ENCODE measurements at regions not wholly inside any gene's neighbourhood (a gene's known extent, or its start where the extent isn't known, plus 50 kb on each side); places are given as distances from the start of the nearest gene placed in this dataset.
"Not testable (repeated sequence)": the region's sequence is repeated elsewhere in the genome, so short reads cannot be mapped to it uniquely, and the experiment has no call there.

GRCh38 chr18:41655074-41655473 lies 300.0 kb upstream of the PIK3C3 start:
- DNase-seq (ENCODE audit: low read depth): no peak
- in situ Hi-C loops (cut with HindIII; ENCODE audit: low pct_unique_long_range_greater_than_20kb, low sequenced_read_pairs): no loop called here

GRCh38 chr18:41647914-41648313 lies 307.1 kb upstream of the PIK3C3 start:
- in situ Hi-C loops (cut with HindIII; ENCODE audit: low pct_unique_long_range_greater_than_20kb, low sequenced_read_pairs): no loop called here
- DNase-seq (ENCODE audit: low read depth): no peak

- in situ Hi-C loops (cut with HindIII; ENCODE audit: low pct_unique_long_range_greater_than_20kb, low sequenced_read_pairs): no loop called here
- no peak for DNase-seq (ENCODE audit: low read depth)
These were observed 308.0 kb upstream of the PIK3C3 start for GRCh38 chr18:41646915-41647620.

DNA sequence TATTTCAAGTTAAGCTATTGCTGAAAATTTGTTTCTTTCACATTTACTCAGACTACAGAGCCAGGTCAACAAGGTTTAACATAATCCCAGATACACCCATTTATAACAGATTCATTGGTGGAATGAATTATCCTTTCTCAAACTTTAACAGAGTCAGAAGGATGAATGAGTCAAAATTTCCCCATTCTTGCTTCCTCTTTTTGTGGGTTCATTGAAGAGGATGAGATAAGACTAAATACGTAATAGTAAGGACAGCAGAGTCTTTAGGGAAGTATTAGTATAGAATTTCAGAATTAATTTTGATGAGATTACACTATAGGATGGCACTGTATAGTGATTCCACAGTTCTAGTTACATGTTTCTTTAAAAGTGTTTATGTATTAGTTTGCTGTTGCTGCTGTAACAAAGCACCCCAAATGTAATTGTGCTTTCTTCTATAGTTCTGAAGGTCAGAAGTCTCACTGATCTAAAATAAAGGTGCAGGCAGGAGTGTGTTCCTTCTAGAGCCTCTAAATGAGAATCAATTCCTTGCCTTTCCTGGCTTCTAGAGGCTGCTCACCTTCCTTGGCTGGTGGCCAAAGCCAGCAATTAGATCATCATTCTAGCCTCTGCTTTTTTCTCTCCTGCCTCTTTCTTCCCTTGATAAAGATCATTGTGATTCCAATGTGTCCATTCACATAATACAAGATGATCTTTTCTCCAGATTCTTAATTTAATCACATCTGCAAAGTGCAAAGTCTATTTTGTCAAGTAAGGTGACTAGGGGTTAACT lies 309.3 kb upstream of the PIK3C3 start:
- in situ Hi-C loops (cut with HindIII; ENCODE audit: low pct_unique_long_range_greater_than_20kb, low sequenced_read_pairs): no loop called here
- no peak for DNase-seq (ENCODE audit: low read depth)

GRCh38 chr18:41644466-41644865 lies 310.6 kb upstream of the PIK3C3 start:
- DNase-seq (ENCODE audit: low read depth): no peak
- in situ Hi-C loops (cut with HindIII; ENCODE audit: low pct_unique_long_range_greater_than_20kb, low sequenced_read_pairs): no loop called here

GRCh38 chr18:41643427-41643826 lies 311.6 kb upstream of the PIK3C3 start:
- in situ Hi-C loops (cut with HindIII; ENCODE audit: low pct_unique_long_range_greater_than_20kb, low sequenced_read_pairs): no loop called here
- DNase-seq (ENCODE audit: low read depth): no peak

GRCh38 chr18:41642756-41643155 lies 312.3 kb upstream of the PIK3C3 start:
- DNase-seq (ENCODE audit: low read depth): no peak
- in situ Hi-C loops (cut with HindIII; ENCODE audit: low pct_unique_long_range_greater_than_20kb, low sequenced_read_pairs): no loop called here

DNA sequence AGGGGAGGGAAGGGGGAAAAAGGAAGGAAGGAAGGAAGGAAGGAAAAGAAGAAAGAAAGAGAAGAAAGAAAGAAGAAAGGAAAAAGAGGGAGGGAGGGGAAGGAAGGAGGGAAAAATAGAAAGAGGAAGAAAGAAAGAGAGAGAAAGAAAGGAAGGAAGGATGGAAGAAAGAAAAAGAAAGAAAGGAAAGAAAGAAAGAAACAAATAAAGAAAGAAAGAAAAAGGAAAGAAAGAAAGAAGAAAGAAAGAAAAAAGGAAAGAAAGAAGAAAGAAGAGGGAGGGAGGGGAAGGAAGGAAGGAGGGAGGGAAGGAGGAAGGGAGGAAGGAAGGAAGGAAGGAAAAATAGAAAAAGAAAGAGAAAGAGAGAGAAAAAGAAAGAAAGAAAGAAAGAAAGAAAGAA lies 315.8 kb upstream of the PIK3C3 start:
- DNase-seq (ENCODE audit: low read depth): no peak
- in situ Hi-C loops (cut with HindIII; ENCODE audit: low pct_unique_long_range_greater_than_20kb, low sequenced_read_pairs): no loop called here

DNA sequence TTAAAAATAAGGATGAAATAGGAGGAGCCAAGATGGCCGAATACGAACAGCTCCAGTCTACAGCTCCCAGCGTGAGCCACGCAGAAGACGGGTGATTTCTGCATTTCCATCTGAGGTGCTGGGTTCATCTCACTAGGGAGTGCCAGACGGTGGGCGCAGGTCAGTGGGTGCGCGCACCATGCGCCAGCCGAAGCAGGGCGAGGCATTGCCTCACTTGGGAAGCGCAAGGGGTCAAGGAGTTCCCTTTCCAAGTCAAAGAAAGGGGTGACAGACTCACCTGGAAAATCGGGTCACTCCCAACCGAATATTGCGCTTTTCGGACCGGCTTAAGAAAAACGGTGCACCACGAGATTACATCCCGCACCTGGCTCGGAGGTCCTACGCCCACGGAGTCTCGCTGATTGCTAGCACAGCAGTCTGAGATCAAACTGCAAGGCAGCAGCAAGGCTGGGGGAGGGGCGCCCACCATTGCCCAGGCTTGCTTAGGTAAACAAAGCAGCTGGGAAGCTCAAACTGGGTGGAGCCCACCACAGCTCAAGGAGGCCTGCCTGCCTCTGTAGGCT lies 323.2 kb upstream of the PIK3C3 start:
- DNase-seq (ENCODE audit: low read depth); in situ Hi-C loops (cut with HindIII; ENCODE audit: low pct_unique_long_range_greater_than_20kb, low sequenced_read_pairs): not testable (repeated sequence)

DNA sequence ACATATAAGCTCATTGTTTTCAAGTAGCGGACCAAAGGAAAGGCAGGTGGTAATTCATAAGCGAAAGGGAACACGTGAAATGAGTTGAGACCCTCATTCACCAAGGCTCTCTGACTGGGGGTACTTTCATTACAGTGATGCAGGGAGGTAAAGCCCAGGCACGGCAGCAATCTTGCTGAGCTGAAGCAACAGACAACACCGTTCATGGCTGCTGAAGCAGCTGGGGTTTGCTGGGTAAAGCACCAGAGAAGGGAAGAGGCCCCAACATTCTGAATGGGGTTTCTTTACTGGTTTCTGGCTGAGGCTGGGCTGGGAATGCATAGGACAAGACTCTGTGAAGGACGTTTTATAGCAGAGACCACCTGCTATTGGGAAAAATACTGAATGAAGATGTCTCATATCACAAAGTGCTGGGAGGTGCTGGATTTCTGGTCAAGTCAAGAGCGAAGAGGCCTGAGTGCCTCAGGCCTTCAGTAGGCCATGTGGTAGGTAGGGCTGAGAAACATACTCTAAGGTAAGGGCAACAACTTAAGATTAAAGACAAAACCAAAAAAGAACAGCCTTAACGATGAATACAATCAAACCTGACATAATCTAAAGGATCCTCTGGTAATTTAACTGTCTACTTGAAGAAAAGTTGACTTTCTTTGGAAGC lies 324.7 kb upstream of the PIK3C3 start:
- DNase-seq (ENCODE audit: low read depth): no peak
- in situ Hi-C loops (cut with HindIII; ENCODE audit: low pct_unique_long_range_greater_than_20kb, low sequenced_read_pairs): no loop called here

GRCh38 chr18:41624460-41624859 lies 330.6 kb upstream of the PIK3C3 start:
- DNase-seq (ENCODE audit: low read depth): no peak
- in situ Hi-C loops (cut with HindIII; ENCODE audit: low pct_unique_long_range_greater_than_20kb, low sequenced_read_pairs): no loop called here

DNA sequence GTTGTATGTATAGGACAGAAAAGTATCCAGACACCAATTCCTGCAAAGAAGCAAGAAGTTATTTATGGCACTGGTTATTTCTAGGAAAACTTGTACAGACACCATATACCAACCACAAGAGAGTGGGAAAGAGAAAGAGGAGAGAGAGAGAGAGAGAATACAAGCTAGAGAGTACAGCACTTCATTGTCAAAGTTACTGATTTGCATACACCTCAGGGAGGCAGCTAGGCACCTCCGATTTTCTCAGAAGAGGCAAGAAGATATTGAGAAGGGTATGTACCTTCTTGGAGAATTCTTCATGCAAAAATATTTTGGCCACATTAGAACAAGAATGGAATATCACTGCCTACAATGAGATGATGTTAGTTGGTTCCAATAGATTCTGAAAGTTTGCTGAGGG lies 333.9 kb upstream of the PIK3C3 start:
- no peak for DNase-seq (ENCODE audit: low read depth)
- in situ Hi-C loops (cut with HindIII; ENCODE audit: low pct_unique_long_range_greater_than_20kb, low sequenced_read_pairs): no loop called here

- in situ Hi-C loops (cut with HindIII; ENCODE audit: low pct_unique_long_range_greater_than_20kb, low sequenced_read_pairs): no loop called here
- no peak for DNase-seq (ENCODE audit: low read depth)
These were observed 336.9 kb upstream of the PIK3C3 start for GRCh38 chr18:41618147-41618546.

DNA sequence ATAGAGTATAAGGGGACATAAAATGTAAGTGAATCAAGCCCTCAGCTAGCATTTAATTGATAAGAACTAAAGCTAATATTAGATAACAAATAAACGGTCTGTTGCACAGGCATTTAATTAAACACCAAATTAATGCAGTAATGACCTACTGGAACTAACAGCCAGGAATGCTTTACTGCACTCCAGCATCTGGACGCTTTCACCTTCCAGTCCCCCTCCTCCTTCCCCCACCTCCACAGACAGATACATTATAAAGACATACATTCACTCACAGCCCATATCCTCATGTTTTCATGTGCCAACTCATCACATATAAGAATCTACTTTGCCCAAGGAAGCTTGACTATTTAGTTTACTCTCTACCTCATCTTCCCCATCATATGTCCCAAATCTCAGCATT lies 337.4 kb upstream of the PIK3C3 start:
- in situ Hi-C loops (cut with HindIII; ENCODE audit: low pct_unique_long_range_greater_than_20kb, low sequenced_read_pairs): no loop called here
- DNase-seq (ENCODE audit: low read depth): no peak

GRCh38 chr18:41613003-41613609 lies 341.9 kb upstream of the PIK3C3 start:
- in situ Hi-C loops (cut with HindIII; ENCODE audit: low pct_unique_long_range_greater_than_20kb, low sequenced_read_pairs): no loop called here
- DNase-seq (ENCODE audit: low read depth): no peak

GRCh38 chr18:41604964-41605363 lies 350.1 kb upstream of the PIK3C3 start:
- no peak for DNase-seq (ENCODE audit: low read depth)
- in situ Hi-C loops (cut with HindIII; ENCODE audit: low pct_unique_long_range_greater_than_20kb, low sequenced_read_pairs): no loop called here

- DNase-seq (ENCODE audit: low read depth): no peak
- in situ Hi-C loops (cut with HindIII; ENCODE audit: low pct_unique_long_range_greater_than_20kb, low sequenced_read_pairs): no loop called here
These were observed 353.0 kb upstream of the PIK3C3 start for GRCh38 chr18:41602034-41602433.

- in situ Hi-C loops (cut with HindIII; ENCODE audit: low pct_unique_long_range_greater_than_20kb, low sequenced_read_pairs): no loop called here
- no peak for DNase-seq (ENCODE audit: low read depth)
These were observed 354.2 kb upstream of the PIK3C3 start for GRCh38 chr18:41600693-41601391.

All from Caki2 (cell line).